SK-N-SH (cell line): ENCODE measurements at regions not wholly inside any gene's neighbourhood (a gene's known extent, or its start where the extent isn't known, plus 50 kb on each side); places are given as distances from the start of the nearest gene placed in this dataset.

ENCODE experiments used
- CTCF ChIA-PET: fragments of 300-600, 350-600 bp; formaldehyde crosslinking; extraction: SDS; loops from one replicate; lab custom pipeline; 2021; lab: Yijun Ruan, JAX
- POLR2A ChIA-PET: fragments of 350-600 bp; sonication (Branson Sonifier 250); formaldehyde crosslinking; extraction: SDS; loops from one replicate; lab custom pipeline; 2020; ENCODE audit warnings: antibody characterized with exemption, inconsistent platforms; lab: Yijun Ruan, JAX
- DNase-seq: peaks from one replicate; pipeline ENCODE4 v3.0.0; 2012
- H2AFZ ChIP-seq: fragments of 200-600 bp; sonication (generic); 2 replicates; pipeline ENCODE4 v1.8.1; 2016; ENCODE audit warnings: antibody characterized with exemption, mild to moderate bottlenecking, low read depth
- H3F3A ChIP-seq: fragments of 200-600 bp; sonication (generic); replicated peaks from 2 replicates; pipeline ENCODE3; 2016; ENCODE audit warnings: antibody characterized with exemption, mild to moderate bottlenecking; ENCODE audit not compliant: insufficient read depth
- H3K27ac ChIP-seq, 2 experiments: fragments of 200-500 bp in 1 of 2; fragments of 200-600 bp in 1 of 2; sonication (Bioruptor generic) in 1 of 2; sonication (generic), shearing (Covaris generic) in 1 of 2; 2 replicates each; pipeline versions ENCODE4 v1.5.1 to v1.6.1; 2014 to 2016; ENCODE audit warnings: low read depth in 2 of 2, inconsistent platforms in 1 of 2, low read length in 1 of 2, mild to moderate bottlenecking in 1 of 2, mixed read lengths in 1 of 2
- H3K27me3 ChIP-seq: fragments of 200-600 bp; sonication (generic), shearing (Covaris generic); 2 replicates; pipeline ENCODE4 v1.6.1; 2016; ENCODE audit warnings: mixed run types; ENCODE audit not compliant: insufficient read depth
- H3K36me3 ChIP-seq, 2 experiments: fragments of 200-500 bp in 1 of 2; fragments of 200-600 bp in 1 of 2; sonication (Bioruptor generic) in 1 of 2; sonication (generic) in 1 of 2; replicated peaks in 1 of 2; 2 replicates each; pipeline versions ENCODE3 to v1.5.1; 2014 to 2016; ENCODE audit warnings: low read length in 1 of 2, mild to moderate bottlenecking in 1 of 2; ENCODE audit not compliant: insufficient read depth in 2 of 2, control insufficient read depth in 1 of 2
- H3K4me1 ChIP-seq, 2 experiments: fragments of 200-500 bp in 1 of 2; fragments of 200-600 bp in 1 of 2; sonication (Bioruptor generic) in 1 of 2; sonication (generic), shearing (Covaris generic) in 1 of 2; 2 replicates each; pipeline versions ENCODE4 v1.5.1 to v1.6.1; 2014 to 2016; ENCODE audit warnings: low read depth in 1 of 2, low read length in 1 of 2, mixed run types in 1 of 2; ENCODE audit not compliant: insufficient read depth in 2 of 2, control insufficient read depth in 1 of 2
- H3K4me2 ChIP-seq: fragments of 200-600 bp; sonication (generic), shearing (Covaris generic); 2 replicates; pipeline ENCODE4 v1.6.1; 2017; ENCODE audit warnings: mixed run types
- H3K4me3 ChIP-seq, 2 experiments: fragments of 200-500 bp in 1 of 2; fragments of 200-600 bp in 1 of 2; sonication (Bioruptor generic) in 1 of 2; sonication (generic), shearing (Covaris generic) in 1 of 2; 2 replicates each; pipeline versions ENCODE4 v1.5.1 to v1.8.1; 2014 to 2016; ENCODE audit warnings: low read depth in 2 of 2, inconsistent platforms in 1 of 2, low read length in 1 of 2, mild to moderate bottlenecking in 1 of 2, mixed read lengths in 1 of 2, moderate library complexity in 1 of 2
- H3K79me2 ChIP-seq: fragments of 200-600 bp; sonication (generic); 2 replicates; pipeline ENCODE4 v1.8.1; 2017; ENCODE audit warnings: mild to moderate bottlenecking; ENCODE audit not compliant: insufficient read depth
- H3K9ac ChIP-seq: fragments of 200-600 bp; sonication (generic); 2 replicates; pipeline ENCODE4 v1.6.1; 2017; ENCODE audit warnings: mixed run types
- H3K9me2 ChIP-seq: fragments of 200-600 bp; sonication (generic); 2 replicates; pipeline ENCODE4 v1.6.1; 2017; ENCODE audit warnings: mixed run types
- H3K9me3 ChIP-seq: fragments of 200-600 bp; sonication (generic); 2 replicates; pipeline ENCODE4 v1.6.1; 2017; ENCODE audit warnings: mixed run types, mild to moderate bottlenecking, moderate library complexity
- H4K20me1 ChIP-seq: fragments of 200-600 bp; sonication (generic); 2 replicates; pipeline ENCODE4 v1.6.1; 2017; ENCODE audit warnings: mild to moderate bottlenecking, mixed run types; ENCODE audit not compliant: insufficient read depth
- EZH2phosphoT487 ChIP-seq: fragments of 200-600 bp; sonication (generic); IDR thresholded peaks from 2 replicates; pipeline ENCODE4 v1.6.1; 2017; ENCODE audit warnings: low read depth, mixed run types, mild to moderate bottlenecking, antibody characterized with exemption, moderate library complexity, borderline replicate concordance
- FOSL2 ChIP-seq: IDR thresholded peaks from 2 replicates; pipeline ENCODE4 v1.4.0; 2012; ENCODE audit warnings: low read depth, mild to moderate bottlenecking, moderate library complexity, borderline replicate concordance
- FOXJ3 ChIP-seq: sonication (generic); formaldehyde crosslinking; IDR thresholded peaks from 2 replicates; pipeline ENCODE4 v1.5.1; 2020; ENCODE audit warnings: mild to moderate bottlenecking, missing genetic modification reagents
- JUND ChIP-seq: IDR thresholded peaks from 2 replicates; pipeline ENCODE4 v1.4.0; 2012
- MXI1 ChIP-seq: IDR thresholded peaks from 2 replicates; pipeline ENCODE4 v1.6.1; 2012; ENCODE audit warnings: mild to moderate bottlenecking, low read depth, low read length, improper control_type of control experiment
- NRF1 ChIP-seq: IDR thresholded peaks from 2 replicates; pipeline ENCODE4 v1.6.1; 2012; ENCODE audit warnings: low read depth, mild to moderate bottlenecking, low read length
- POLR2AphosphoS5 ChIP-seq: IDR thresholded peaks from 2 replicates; pipeline ENCODE4 v1.6.1; 2012; ENCODE audit warnings: low read depth, low read length
- RAD21 ChIP-seq: IDR thresholded peaks from 2 replicates; pipeline ENCODE4 v1.6.1; 2012; ENCODE audit warnings: mild to moderate bottlenecking, low read length
- RCOR1 ChIP-seq: fragments of 150-350 bp; IDR thresholded peaks from 2 replicates; pipeline ENCODE4 v1.6.1; 2017; ENCODE audit warnings: antibody characterized with exemption, low read length
- RXRA ChIP-seq: IDR thresholded peaks from 2 replicates; pipeline ENCODE4 v1.4.0; 2012; ENCODE audit warnings: low read depth, mild to moderate bottlenecking, borderline replicate concordance
- SMC3 ChIP-seq: IDR thresholded peaks from 2 replicates; pipeline ENCODE4 v1.6.1; 2012; ENCODE audit warnings: low read depth, low read length, improper control_type of control experiment
- TAF1 ChIP-seq: IDR thresholded peaks from 2 replicates; pipeline ENCODE4 v1.6.1; 2012; ENCODE audit warnings: low read depth, mild to moderate bottlenecking, low read length, moderate library complexity, borderline replicate concordance
- TEAD4 ChIP-seq: IDR thresholded peaks from 2 replicates; pipeline ENCODE4 v1.4.0; 2012; ENCODE audit warnings: mild to moderate bottlenecking, borderline replicate concordance; ENCODE audit not compliant: insufficient read depth
- TF ChIP-seq, protein P1 (sequence below): fragments of 150-350 bp; IDR thresholded peaks from 2 replicates; pipeline ENCODE4 v1.6.1; 2016; ENCODE audit warnings: mild to moderate bottlenecking, low read depth, low read length
- TF ChIP-seq, protein P2 (sequence below): IDR thresholded peaks from 2 replicates; pipeline ENCODE4; 2012
- TF ChIP-seq, protein P3 (sequence below): IDR thresholded peaks from 2 replicates; pipeline ENCODE4 v1.6.1; 2012; ENCODE audit warnings: mild to moderate bottlenecking, low read depth, low read length, moderate library complexity
- TF ChIP-seq, protein P4 (sequence below): fragments of 150-350 bp; IDR thresholded peaks from 2 replicates; pipeline ENCODE4 v1.6.1; 2017; ENCODE audit warnings: antibody characterized with exemption, low read length, low read depth, borderline replicate concordance
- TF ChIP-seq, protein P5 (sequence below): fragments of 200-600 bp; sonication (generic); IDR thresholded peaks from 2 replicates; pipeline ENCODE4 v1.6.1; 2017; ENCODE audit warnings: antibody characterized with exemption, mild to moderate bottlenecking, moderate library complexity

DNA sequence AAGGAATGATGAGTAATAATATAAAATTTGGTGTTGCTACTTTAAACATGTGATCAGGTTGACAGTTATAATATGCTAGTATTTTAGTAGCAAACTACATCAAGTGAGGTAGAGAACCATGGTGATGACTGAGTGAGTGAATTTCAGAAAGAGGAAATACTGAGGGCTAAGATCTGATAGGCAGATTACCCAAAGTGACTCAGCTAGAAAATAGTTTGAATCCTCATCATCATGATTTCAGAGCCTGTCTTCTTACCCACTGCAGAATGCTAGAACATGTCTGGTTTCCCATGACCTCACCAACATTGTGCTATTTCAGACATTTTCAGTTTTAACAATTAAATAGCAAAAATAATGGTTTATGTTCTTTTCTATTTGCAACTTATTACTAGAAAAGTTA is 602.1 kb downstream of the TAF11L14 start:
- DNase-seq: no peak
- no peaks in the 10 kb centered on the region for H3K79me2 ChIP-seq
- H3K9me2 ChIP-seq: no peaks in the 10 kb centered on the region
- no peaks in the 10 kb centered on the region for H3F3A ChIP-seq
- no peak overlapping the region for H3K9ac ChIP-seq
- H3K36me3 ChIP-seq: no peaks in the 10 kb centered on the region
- H3K4me3 ChIP-seq: no peak overlapping the region
- POLR2A ChIA-PET: no interaction called here
- no peaks in the 10 kb centered on the region for H3K9me3 ChIP-seq
- CTCF ChIA-PET: interaction anchor here (0.5 kb wide), 1 partner anchor 14 kb away, joined by 3 read pairs; no protein-coding TSS in a partner anchor
- H3K27ac ChIP-seq: no peak overlapping the region
- no peaks in the 10 kb centered on the region for H3K4me1 ChIP-seq
- H3K27me3 ChIP-seq: no peaks in the 10 kb centered on the region
- H2AFZ ChIP-seq: no peak overlapping the region
- no peak overlapping the region for H3K4me2 ChIP-seq
- no peak for TF ChIP-seq POLR2AphosphoS5
- TF ChIP-seq SMC3: no peak
- TF ChIP-seq FOSL2: no peak
- TF ChIP-seq, protein P1, sequence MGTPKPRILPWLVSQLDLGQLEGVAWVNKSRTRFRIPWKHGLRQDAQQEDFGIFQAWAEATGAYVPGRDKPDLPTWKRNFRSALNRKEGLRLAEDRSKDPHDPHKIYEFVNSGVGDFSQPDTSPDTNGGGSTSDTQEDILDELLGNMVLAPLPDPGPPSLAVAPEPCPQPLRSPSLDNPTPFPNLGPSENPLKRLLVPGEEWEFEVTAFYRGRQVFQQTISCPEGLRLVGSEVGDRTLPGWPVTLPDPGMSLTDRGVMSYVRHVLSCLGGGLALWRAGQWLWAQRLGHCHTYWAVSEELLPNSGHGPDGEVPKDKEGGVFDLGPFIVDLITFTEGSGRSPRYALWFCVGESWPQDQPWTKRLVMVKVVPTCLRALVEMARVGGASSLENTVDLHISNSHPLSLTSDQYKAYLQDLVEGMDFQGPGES: no peak
- TF ChIP-seq JUND: no peak
- TF ChIP-seq, protein P2, sequence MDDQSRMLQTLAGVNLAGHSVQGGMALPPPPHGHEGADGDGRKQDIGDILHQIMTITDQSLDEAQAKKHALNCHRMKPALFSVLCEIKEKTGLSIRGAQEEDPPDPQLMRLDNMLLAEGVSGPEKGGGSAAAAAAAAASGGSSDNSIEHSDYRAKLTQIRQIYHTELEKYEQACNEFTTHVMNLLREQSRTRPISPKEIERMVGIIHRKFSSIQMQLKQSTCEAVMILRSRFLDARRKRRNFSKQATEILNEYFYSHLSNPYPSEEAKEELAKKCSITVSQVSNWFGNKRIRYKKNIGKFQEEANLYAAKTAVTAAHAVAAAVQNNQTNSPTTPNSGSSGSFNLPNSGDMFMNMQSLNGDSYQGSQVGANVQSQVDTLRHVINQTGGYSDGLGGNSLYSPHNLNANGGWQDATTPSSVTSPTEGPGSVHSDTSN: no peak
- TF ChIP-seq NRF1: no peak
- TF ChIP-seq, protein P3, sequence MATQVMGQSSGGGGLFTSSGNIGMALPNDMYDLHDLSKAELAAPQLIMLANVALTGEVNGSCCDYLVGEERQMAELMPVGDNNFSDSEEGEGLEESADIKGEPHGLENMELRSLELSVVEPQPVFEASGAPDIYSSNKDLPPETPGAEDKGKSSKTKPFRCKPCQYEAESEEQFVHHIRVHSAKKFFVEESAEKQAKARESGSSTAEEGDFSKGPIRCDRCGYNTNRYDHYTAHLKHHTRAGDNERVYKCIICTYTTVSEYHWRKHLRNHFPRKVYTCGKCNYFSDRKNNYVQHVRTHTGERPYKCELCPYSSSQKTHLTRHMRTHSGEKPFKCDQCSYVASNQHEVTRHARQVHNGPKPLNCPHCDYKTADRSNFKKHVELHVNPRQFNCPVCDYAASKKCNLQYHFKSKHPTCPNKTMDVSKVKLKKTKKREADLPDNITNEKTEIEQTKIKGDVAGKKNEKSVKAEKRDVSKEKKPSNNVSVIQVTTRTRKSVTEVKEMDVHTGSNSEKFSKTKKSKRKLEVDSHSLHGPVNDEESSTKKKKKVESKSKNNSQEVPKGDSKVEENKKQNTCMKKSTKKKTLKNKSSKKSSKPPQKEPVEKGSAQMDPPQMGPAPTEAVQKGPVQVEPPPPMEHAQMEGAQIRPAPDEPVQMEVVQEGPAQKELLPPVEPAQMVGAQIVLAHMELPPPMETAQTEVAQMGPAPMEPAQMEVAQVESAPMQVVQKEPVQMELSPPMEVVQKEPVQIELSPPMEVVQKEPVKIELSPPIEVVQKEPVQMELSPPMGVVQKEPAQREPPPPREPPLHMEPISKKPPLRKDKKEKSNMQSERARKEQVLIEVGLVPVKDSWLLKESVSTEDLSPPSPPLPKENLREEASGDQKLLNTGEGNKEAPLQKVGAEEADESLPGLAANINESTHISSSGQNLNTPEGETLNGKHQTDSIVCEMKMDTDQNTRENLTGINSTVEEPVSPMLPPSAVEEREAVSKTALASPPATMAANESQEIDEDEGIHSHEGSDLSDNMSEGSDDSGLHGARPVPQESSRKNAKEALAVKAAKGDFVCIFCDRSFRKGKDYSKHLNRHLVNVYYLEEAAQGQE: no peak
- TF ChIP-seq EZH2phosphoT487: no peak
- TF ChIP-seq TEAD4: no peak
- no peak for TF ChIP-seq RAD21
- no peak for TF ChIP-seq TAF1
- no peak for TF ChIP-seq RXRA
- no peak for TF ChIP-seq FOXJ3 (CRISPR knock-in tag)
- no peak for TF ChIP-seq MXI1
- no peak for TF ChIP-seq RCOR1
- TF ChIP-seq, protein P4, sequence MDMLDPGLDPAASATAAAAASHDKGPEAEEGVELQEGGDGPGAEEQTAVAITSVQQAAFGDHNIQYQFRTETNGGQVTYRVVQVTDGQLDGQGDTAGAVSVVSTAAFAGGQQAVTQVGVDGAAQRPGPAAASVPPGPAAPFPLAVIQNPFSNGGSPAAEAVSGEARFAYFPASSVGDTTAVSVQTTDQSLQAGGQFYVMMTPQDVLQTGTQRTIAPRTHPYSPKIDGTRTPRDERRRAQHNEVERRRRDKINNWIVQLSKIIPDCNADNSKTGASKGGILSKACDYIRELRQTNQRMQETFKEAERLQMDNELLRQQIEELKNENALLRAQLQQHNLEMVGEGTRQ: no peak
- TF ChIP-seq, protein P5, sequence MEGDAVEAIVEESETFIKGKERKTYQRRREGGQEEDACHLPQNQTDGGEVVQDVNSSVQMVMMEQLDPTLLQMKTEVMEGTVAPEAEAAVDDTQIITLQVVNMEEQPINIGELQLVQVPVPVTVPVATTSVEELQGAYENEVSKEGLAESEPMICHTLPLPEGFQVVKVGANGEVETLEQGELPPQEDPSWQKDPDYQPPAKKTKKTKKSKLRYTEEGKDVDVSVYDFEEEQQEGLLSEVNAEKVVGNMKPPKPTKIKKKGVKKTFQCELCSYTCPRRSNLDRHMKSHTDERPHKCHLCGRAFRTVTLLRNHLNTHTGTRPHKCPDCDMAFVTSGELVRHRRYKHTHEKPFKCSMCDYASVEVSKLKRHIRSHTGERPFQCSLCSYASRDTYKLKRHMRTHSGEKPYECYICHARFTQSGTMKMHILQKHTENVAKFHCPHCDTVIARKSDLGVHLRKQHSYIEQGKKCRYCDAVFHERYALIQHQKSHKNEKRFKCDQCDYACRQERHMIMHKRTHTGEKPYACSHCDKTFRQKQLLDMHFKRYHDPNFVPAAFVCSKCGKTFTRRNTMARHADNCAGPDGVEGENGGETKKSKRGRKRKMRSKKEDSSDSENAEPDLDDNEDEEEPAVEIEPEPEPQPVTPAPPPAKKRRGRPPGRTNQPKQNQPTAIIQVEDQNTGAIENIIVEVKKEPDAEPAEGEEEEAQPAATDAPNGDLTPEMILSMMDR: no peak
- no peaks in the 10 kb centered on the region for H4K20me1 ChIP-seq
